ENCODE measurements at regions not wholly inside any gene's neighbourhood (a gene's known extent, or its start where the extent isn't known, plus 50 kb on each side); places are given as distances from the start of the nearest gene placed in this dataset.

DNA sequence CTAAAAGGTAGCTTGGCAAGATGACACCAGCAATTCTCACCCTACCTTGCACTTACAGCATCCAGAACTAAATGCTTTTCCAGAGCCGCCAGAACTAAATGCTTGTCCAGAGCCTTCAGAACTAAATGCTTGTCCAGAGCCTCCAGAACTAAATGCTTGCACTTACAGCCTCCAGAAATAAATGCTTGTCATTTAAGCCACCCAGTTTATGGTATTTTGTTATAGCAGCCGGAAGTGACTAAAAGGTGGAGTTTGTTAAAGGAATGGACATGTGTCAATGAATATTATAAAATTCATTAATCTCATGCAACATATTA, 133.5 kb downstream of the GPX5 start:
- H3K4me3 ChIP-seq = peak overlapping the region in 1 of 4 donors; percentile 21
- no peaks in the 10 kb centered on the region for H3K27me3 ChIP-seq
- H3K9me3 ChIP-seq = no peaks in the 10 kb centered on the region
- no peak for DNase-seq
- H3K36me3 ChIP-seq = no peaks in the 10 kb centered on the region
- TF ChIP-seq, protein P1, sequence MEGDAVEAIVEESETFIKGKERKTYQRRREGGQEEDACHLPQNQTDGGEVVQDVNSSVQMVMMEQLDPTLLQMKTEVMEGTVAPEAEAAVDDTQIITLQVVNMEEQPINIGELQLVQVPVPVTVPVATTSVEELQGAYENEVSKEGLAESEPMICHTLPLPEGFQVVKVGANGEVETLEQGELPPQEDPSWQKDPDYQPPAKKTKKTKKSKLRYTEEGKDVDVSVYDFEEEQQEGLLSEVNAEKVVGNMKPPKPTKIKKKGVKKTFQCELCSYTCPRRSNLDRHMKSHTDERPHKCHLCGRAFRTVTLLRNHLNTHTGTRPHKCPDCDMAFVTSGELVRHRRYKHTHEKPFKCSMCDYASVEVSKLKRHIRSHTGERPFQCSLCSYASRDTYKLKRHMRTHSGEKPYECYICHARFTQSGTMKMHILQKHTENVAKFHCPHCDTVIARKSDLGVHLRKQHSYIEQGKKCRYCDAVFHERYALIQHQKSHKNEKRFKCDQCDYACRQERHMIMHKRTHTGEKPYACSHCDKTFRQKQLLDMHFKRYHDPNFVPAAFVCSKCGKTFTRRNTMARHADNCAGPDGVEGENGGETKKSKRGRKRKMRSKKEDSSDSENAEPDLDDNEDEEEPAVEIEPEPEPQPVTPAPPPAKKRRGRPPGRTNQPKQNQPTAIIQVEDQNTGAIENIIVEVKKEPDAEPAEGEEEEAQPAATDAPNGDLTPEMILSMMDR (IDR thresholded peaks at IDR 0.05) = no peak
- no peak for TF ChIP-seq POLR2A (IDR thresholded peaks at IDR 0.05)
- H3K27ac ChIP-seq = no peak overlapping the region
- no peaks in the 10 kb centered on the region for H3K4me1 ChIP-seq

DNA sequence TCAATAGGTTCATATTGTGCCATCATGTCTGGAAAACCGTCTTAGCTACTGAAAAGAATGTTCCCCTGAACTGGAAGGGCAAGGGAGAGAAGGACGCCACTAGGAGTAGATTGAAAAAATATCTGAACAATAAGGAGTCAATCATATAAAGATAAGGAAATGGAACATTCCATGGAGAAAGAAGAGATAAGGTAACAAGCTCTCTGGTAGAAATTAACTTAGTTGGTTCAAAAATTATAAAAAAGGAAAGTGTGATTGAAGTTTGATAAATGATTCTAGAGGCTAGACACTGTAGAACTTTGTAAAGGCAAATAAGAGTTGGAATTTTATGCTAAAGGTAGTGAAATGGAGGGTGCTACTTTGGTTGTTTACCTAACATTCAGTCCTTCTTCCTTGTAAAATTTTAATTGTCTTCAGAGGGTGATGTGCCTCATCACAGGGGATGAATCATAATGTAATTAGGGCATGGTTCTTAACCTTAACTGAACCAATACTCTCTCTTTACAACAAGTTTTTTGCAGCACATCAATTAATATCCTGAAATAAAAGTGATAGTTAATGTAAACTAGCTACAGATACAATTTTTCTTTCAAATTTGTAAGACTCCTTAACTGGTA, 135.5 kb downstream of the GPX5 start:
- Histone ChIP-seq H3K9me3 (no peaks in the 10 kb centered on the region), H3K4me1 (no peaks in the 10 kb centered on the region), H3K27ac (no peak overlapping the region), H3K4me3 (no peak overlapping the region), H3K27me3 (no peaks in the 10 kb centered on the region), H3K36me3 (no peaks in the 10 kb centered on the region)
- TF ChIP-seq POLR2A (IDR thresholded peaks at IDR 0.05) = no peak
- TF ChIP-seq, protein P1 (IDR thresholded peaks at IDR 0.05) = no peak
- DNase-seq = no peak

DNA sequence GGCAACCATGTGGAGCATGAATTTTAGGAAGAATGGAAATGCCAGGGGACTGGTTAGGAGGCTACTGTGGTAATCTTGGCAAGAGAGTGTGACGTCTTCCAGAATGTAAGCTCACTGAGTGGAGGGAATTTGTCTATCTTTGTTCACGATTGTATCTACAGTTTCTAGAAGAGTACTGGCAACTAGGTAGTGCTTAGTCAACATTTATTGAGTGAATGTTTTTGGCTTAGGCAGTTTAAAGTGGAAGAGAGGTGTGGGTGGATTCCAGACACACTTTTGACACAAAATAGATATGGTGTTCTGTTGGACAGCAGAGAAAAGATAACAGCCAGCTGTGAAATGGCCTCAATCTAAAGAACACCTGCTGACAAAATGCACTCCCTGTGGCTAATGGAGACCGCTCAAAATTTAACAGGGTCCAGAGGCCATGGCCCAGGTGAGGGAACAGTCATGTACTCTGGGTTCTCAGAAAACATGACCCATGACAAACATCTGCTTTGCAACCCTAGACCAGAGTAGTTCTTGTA, 139.3 kb downstream of the GPX5 start:
- Histone ChIP-seq H3K36me3 (no peaks in the 10 kb centered on the region), H3K9me3 (no peaks in the 10 kb centered on the region), H3K27ac (no peak overlapping the region), H3K4me3 (no peak overlapping the region), H3K27me3 (no peaks in the 10 kb centered on the region), H3K4me1 (no peaks in the 10 kb centered on the region)
- DNase-seq = no peak
- no peak for TF ChIP-seq POLR2A (IDR thresholded peaks at IDR 0.05)
- TF ChIP-seq, protein P1 (IDR thresholded peaks at IDR 0.05) = no peak

DNA sequence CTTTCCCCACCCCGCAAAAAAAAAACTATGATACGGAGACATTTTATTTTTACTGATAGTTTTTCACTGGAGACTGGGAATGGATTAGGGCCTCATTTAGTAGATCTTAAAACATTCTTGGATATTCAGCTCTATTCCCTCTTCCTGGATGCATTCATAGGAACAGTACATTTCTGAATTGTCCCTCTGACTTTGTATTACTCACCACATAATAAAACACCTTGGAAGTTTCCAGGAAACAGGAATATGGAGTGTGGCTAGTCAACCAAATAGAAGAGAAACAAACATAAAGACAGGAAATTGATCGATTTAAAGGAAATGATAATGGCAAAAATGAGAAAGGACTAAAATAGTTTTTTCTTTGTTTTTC, 147.7 kb downstream of the GPX5 start:
- Histone ChIP-seq H3K4me3 (no peak overlapping the region), H3K36me3 (no peaks in the 10 kb centered on the region), H3K27me3 (peaks cover 0 to 10% of the 10 kb centered on the region in 2 donors), H3K9me3 (no peaks in the 10 kb centered on the region), H3K4me1 (peaks cover 0 to 7% (median 0%) of the 10 kb centered on the region in 4 donors), H3K27ac (no peak overlapping the region)
- no peak for DNase-seq
- no peak for TF ChIP-seq POLR2A (IDR thresholded peaks at IDR 0.05)
- TF ChIP-seq, protein P1 (IDR thresholded peaks at IDR 0.05) = no peak

DNA sequence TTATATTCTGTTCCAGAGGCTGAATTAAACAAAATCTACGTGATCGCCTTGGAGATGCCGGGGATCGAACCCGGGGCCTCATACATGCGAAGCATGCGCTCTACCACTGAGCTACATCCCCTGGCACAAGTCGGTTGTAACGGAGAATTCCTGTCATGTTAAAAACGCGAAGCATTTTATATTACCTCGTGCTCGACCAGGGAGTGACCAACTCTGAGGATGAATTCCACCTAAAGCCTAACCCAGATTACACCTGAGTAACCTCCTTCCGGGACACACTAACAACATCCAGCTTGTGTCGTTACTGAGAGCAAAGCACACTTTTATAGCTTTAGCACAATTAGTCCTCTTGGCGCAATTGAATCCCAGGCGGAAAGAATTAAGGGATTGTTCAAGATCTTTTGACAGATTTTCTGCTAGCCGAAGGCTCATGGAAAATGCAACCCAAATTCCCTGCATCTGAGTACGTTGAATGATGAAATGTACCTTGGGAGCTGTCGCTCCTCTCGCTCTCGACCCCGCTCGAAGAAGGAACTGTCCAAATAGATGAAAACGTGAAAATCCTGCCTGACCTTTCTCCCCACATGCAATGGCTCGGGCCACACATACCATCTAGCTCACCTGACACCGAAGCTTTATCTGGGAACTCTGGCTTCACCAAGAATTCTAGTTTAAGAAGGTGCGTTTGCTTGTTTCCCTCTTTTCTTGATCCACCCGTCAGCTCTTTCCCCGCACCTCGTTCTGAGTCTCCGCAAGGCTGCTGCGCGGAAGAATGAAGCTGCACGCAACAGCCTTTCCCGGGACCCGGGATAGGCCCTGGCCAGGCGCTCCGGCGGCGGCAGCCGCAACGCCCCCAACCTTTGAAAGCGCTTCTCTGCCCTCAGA, 148.3 kb downstream of the GPX5 start:
- TF ChIP-seq, protein P1 (IDR thresholded peaks at IDR 0.05) = no peak
- TF ChIP-seq POLR2A (IDR thresholded peaks at IDR 0.05) = no peak
- H3K4me3 ChIP-seq = no peak overlapping the region
- no peak for DNase-seq

More for the DNA sequence above, 148.3 kb downstream of the GPX5 start:
- H3K27ac ChIP-seq = no peak overlapping the region
- peaks cover 0 to 7% (median 0%) of the 10 kb centered on the region in 4 donors for H3K4me1 ChIP-seq
- H3K27me3 ChIP-seq = peaks cover 0 to 10% of the 10 kb centered on the region in 2 donors
- no peaks in the 10 kb centered on the region for H3K36me3 ChIP-seq
- no peaks in the 10 kb centered on the region for H3K9me3 ChIP-seq
